ENCODE measurements at regions not wholly inside any gene's neighbourhood (a gene's known extent, or its start where the extent isn't known, plus 50 kb on each side); places are given as distances from the start of the nearest gene placed in this dataset.

GRCh38 chr1:81431624-81432000 lies 369.1 kb upstream of the ADGRL2 start:
- TF ChIP-seq CTCF (IDR thresholded peaks at IDR 0.05; ENCODE audit: low read length) = no peak
- TF ChIP-seq EZH2 (IDR thresholded peaks at IDR 0.05; ENCODE audit: borderline replicate concordance, low read length) = no peak
